ENCODE measurements at regions not wholly inside any gene's neighbourhood (a gene's known extent, or its start where the extent isn't known, plus 50 kb on each side); places are given as distances from the start of the nearest gene placed in this dataset.

- no peak overlapping the region for H3K4me3 Mint-ChIP-seq
- H3K27ac Mint-ChIP-seq = no peak overlapping the region
- no peaks in the 10 kb centered on the region for H3K4me1 Mint-ChIP-seq
- DNase-seq (no peak), ATAC-seq (no peak)
- H3K27me3 Mint-ChIP-seq = no peaks in the 10 kb centered on the region
- H3K9me3 Mint-ChIP-seq = peaks cover 10% of the 10 kb centered on the region
- H3K36me3 Mint-ChIP-seq (ENCODE audit: low read depth) = no peaks in the 10 kb centered on the region
Measured at GRCh38 chr2:146532509-146533147, 1312.2 kb upstream of the ACVR2A start.

GRCh38 chr2:146532009-146532408, 1312.8 kb upstream of the ACVR2A start:
- Mint-ChIP-seq H3K9me3 (peaks cover 9% of the 10 kb centered on the region), H3K27ac (no peak overlapping the region), H3K36me3 (ENCODE audit: low read depth) (no peaks in the 10 kb centered on the region), H3K4me3 (no peak overlapping the region), H3K4me1 (no peaks in the 10 kb centered on the region), H3K27me3 (no peaks in the 10 kb centered on the region)
- no peak for DNase-seq
- no peak for ATAC-seq

GRCh38 chr2:146530886-146531285, 1313.9 kb upstream of the ACVR2A start:
- H3K36me3 Mint-ChIP-seq (ENCODE audit: low read depth) = no peaks in the 10 kb centered on the region
- ATAC-seq (no peak), DNase-seq (no peak)
- H3K9me3 Mint-ChIP-seq = peaks cover 4% of the 10 kb centered on the region
- no peaks in the 10 kb centered on the region for H3K27me3 Mint-ChIP-seq
- H3K27ac Mint-ChIP-seq = no peak overlapping the region
- no peak overlapping the region for H3K4me3 Mint-ChIP-seq
- H3K4me1 Mint-ChIP-seq = no peaks in the 10 kb centered on the region

GRCh38 chr2:146527166-146527565, 1317.7 kb upstream of the ACVR2A start:
- no peaks in the 10 kb centered on the region for H3K9me3 Mint-ChIP-seq
- H3K27me3 Mint-ChIP-seq = no peaks in the 10 kb centered on the region
- ATAC-seq = no peak
- no peak overlapping the region for H3K4me3 Mint-ChIP-seq
- DNase-seq = no peak
- no peak overlapping the region for H3K27ac Mint-ChIP-seq
- no peaks in the 10 kb centered on the region for H3K36me3 Mint-ChIP-seq (ENCODE audit: low read depth)
- H3K4me1 Mint-ChIP-seq = no peaks in the 10 kb centered on the region

GRCh38 chr2:146523196-146523595, 1321.6 kb upstream of the ACVR2A start:
- Mint-ChIP-seq H3K9me3 (no peaks in the 10 kb centered on the region), H3K4me1 (no peaks in the 10 kb centered on the region), H3K36me3 (ENCODE audit: low read depth) (no peaks in the 10 kb centered on the region), H3K4me3 (no peak overlapping the region), H3K27me3 (no peaks in the 10 kb centered on the region), H3K27ac (no peak overlapping the region)
- ATAC-seq (no peak), DNase-seq (no peak)

- DNase-seq (no peak), ATAC-seq (no peak)
- Mint-ChIP-seq H3K27me3 (no peaks in the 10 kb centered on the region), H3K4me1 (no peaks in the 10 kb centered on the region), H3K4me3 (no peak overlapping the region), H3K27ac (no peak overlapping the region), H3K9me3 (peaks cover 14% of the 10 kb centered on the region), H3K36me3 (ENCODE audit: low read depth) (no peaks in the 10 kb centered on the region)
Measured at GRCh38 chr2:146506851-146507250, 1338.0 kb upstream of the ACVR2A start.

GRCh38 chr2:146503366-146503765, 1341.5 kb upstream of the ACVR2A start:
- no peaks in the 10 kb centered on the region for H3K4me1 Mint-ChIP-seq
- no peak overlapping the region for H3K4me3 Mint-ChIP-seq
- no peak for DNase-seq
- peaks cover 9% of the 10 kb centered on the region for H3K9me3 Mint-ChIP-seq
- no peak for ATAC-seq
- no peaks in the 10 kb centered on the region for H3K27me3 Mint-ChIP-seq
- H3K27ac Mint-ChIP-seq = no peak overlapping the region
- H3K36me3 Mint-ChIP-seq (ENCODE audit: low read depth) = no peaks in the 10 kb centered on the region

- Mint-ChIP-seq H3K27ac (no peak overlapping the region), H3K4me1 (no peaks in the 10 kb centered on the region), H3K9me3 (peaks cover 6% of the 10 kb centered on the region), H3K36me3 (ENCODE audit: low read depth) (no peaks in the 10 kb centered on the region), H3K4me3 (no peak overlapping the region), H3K27me3 (no peaks in the 10 kb centered on the region)
- no peak for ATAC-seq
- DNase-seq = no peak
Measured at GRCh38 chr2:146496248-146496647, 1348.6 kb upstream of the ACVR2A start.

GRCh38 chr2:146489386-146489785, 1355.4 kb upstream of the ACVR2A start:
- Mint-ChIP-seq H3K4me1 (no peaks in the 10 kb centered on the region), H3K9me3 (no peaks in the 10 kb centered on the region), H3K4me3 (no peak overlapping the region), H3K27ac (no peak overlapping the region), H3K36me3 (ENCODE audit: low read depth) (no peaks in the 10 kb centered on the region), H3K27me3 (no peaks in the 10 kb centered on the region)
- DNase-seq = no peak
- no peak for ATAC-seq

- H3K27me3 Mint-ChIP-seq = no peaks in the 10 kb centered on the region
- no peak for DNase-seq
- ATAC-seq = no peak
- no peaks in the 10 kb centered on the region for H3K9me3 Mint-ChIP-seq
- no peaks in the 10 kb centered on the region for H3K4me1 Mint-ChIP-seq
- H3K36me3 Mint-ChIP-seq (ENCODE audit: low read depth) = no peaks in the 10 kb centered on the region
- H3K27ac Mint-ChIP-seq = no peak overlapping the region
- H3K4me3 Mint-ChIP-seq = no peak overlapping the region
Measured at GRCh38 chr2:146481629-146482028, 1363.2 kb upstream of the ACVR2A start.

GRCh38 chr2:146477383-146477782, 1367.4 kb upstream of the ACVR2A start:
- DNase-seq = no peak

GRCh38 chr2:146468578-146468977, 1376.3 kb upstream of the ACVR2A start:
- no peaks in the 10 kb centered on the region for H3K27me3 Mint-ChIP-seq
- DNase-seq (no peak), ATAC-seq (no peak)
- no peaks in the 10 kb centered on the region for H3K4me1 Mint-ChIP-seq
- H3K4me3 Mint-ChIP-seq = no peak overlapping the region
- peaks cover 4% of the 10 kb centered on the region for H3K9me3 Mint-ChIP-seq
- no peak overlapping the region for H3K27ac Mint-ChIP-seq
- H3K36me3 Mint-ChIP-seq (ENCODE audit: low read depth) = no peaks in the 10 kb centered on the region

More at GRCh38 chr2:146477383-146477782, 1367.4 kb upstream of the ACVR2A start:
- H3K4me1 Mint-ChIP-seq = no peaks in the 10 kb centered on the region
- no peaks in the 10 kb centered on the region for H3K9me3 Mint-ChIP-seq
- H3K27ac Mint-ChIP-seq = no peak overlapping the region
- H3K27me3 Mint-ChIP-seq = no peaks in the 10 kb centered on the region
- no peak for ATAC-seq
- no peaks in the 10 kb centered on the region for H3K36me3 Mint-ChIP-seq (ENCODE audit: low read depth)
- H3K4me3 Mint-ChIP-seq = no peak overlapping the region

GRCh38 chr2:146467425-146467824, 1377.4 kb upstream of the ACVR2A start:
- no peaks in the 10 kb centered on the region for H3K36me3 Mint-ChIP-seq (ENCODE audit: low read depth)
- DNase-seq (no peak), ATAC-seq (no peak)
- no peak overlapping the region for H3K27ac Mint-ChIP-seq
- peaks cover 9% of the 10 kb centered on the region for H3K9me3 Mint-ChIP-seq
- H3K4me3 Mint-ChIP-seq = no peak overlapping the region
- no peaks in the 10 kb centered on the region for H3K27me3 Mint-ChIP-seq
- H3K4me1 Mint-ChIP-seq = no peaks in the 10 kb centered on the region

- Mint-ChIP-seq H3K27ac (no peak overlapping the region), H3K9me3 (peaks cover 13% of the 10 kb centered on the region), H3K36me3 (ENCODE audit: low read depth) (no peaks in the 10 kb centered on the region), H3K4me3 (no peak overlapping the region), H3K27me3 (no peaks in the 10 kb centered on the region), H3K4me1 (no peaks in the 10 kb centered on the region)
- DNase-seq = no peak
- no peak for ATAC-seq
Measured at GRCh38 chr2:146465460-146465859, 1379.4 kb upstream of the ACVR2A start.

GRCh38 chr2:146461068-146461467, 1383.8 kb upstream of the ACVR2A start:
- H3K9me3 Mint-ChIP-seq = peaks cover 17% of the 10 kb centered on the region
- H3K27me3 Mint-ChIP-seq = no peaks in the 10 kb centered on the region
- DNase-seq (no peak), ATAC-seq (no peak)
- no peaks in the 10 kb centered on the region for H3K4me1 Mint-ChIP-seq
- no peak overlapping the region for H3K4me3 Mint-ChIP-seq
- H3K36me3 Mint-ChIP-seq (ENCODE audit: low read depth) = no peaks in the 10 kb centered on the region
- H3K27ac Mint-ChIP-seq = no peak overlapping the region

GRCh38 chr2:146458585-146458984, 1386.2 kb upstream of the ACVR2A start:
- H3K9me3 Mint-ChIP-seq = peaks cover 17% of the 10 kb centered on the region
- H3K4me3 Mint-ChIP-seq = no peak overlapping the region
- no peak for DNase-seq
- H3K36me3 Mint-ChIP-seq (ENCODE audit: low read depth) = no peaks in the 10 kb centered on the region
- ATAC-seq = no peak
- H3K4me1 Mint-ChIP-seq = no peaks in the 10 kb centered on the region
- no peaks in the 10 kb centered on the region for H3K27me3 Mint-ChIP-seq
- H3K27ac Mint-ChIP-seq = no peak overlapping the region
